H1 (cell line): ENCODE measurements at regions not wholly inside any gene's neighbourhood (a gene's known extent, or its start where the extent isn't known, plus 50 kb on each side); places are given as distances from the start of the nearest gene placed in this dataset.

Experiments used
- KDM1A ChIP-seq: fragments of 200-600, 300-600 bp; sonication (generic); IDR thresholded peaks from 2 replicates; pipeline ENCODE4 v1.7.1; 2016; ENCODE audit warnings: mild to moderate bottlenecking, low read length, borderline replicate concordance
- RAD21 ChIP-seq, 2 experiments: IDR thresholded peaks in 1 of 2; conservative IDR thresholded peaks in 1 of 2; 2 replicates each; pipeline ENCODE4 v1.6.1; 2011; ENCODE audit warnings: low read depth in 2 of 2, low read length in 2 of 2, improper control_type of control experiment in 1 of 2, inconsistent platforms in 1 of 2, mild to moderate bottlenecking in 1 of 2, moderate library complexity in 1 of 2

- TF ChIP-seq RAD21 (IDR thresholded peaks at IDR 0.05 in 1 of 2, conservative IDR thresholded peaks at IDR 0.05 in 1 of 2; ENCODE audit: low read depth in 2 of 2, low read length in 2 of 2) (no peak), KDM1A (no peak)
These were observed 663.8 kb downstream of the C12orf50 start (continued) for GRCh38 chr12:87365423-87365822.
